HepG2 (cell line): ENCODE measurements at regions not wholly inside any gene's neighbourhood (a gene's known extent, or its start where the extent isn't known, plus 50 kb on each side); places are given as distances from the start of the nearest gene placed in this dataset.
A peak's percentile ranks its signal among the peaks of the same experiment; 100 is the strongest.

ENCODE experiments used
- ARNTL ChIP-seq: sonication (generic); formaldehyde crosslinking; IDR thresholded peaks from 2 replicates; pipeline ENCODE4 v1.4.0; 2020; ENCODE audit warnings: mild to moderate bottlenecking, missing genetic modification reagents
- FOXK1 ChIP-seq: sonication (generic); formaldehyde crosslinking; IDR thresholded peaks from 2 replicates; pipeline ENCODE4 v1.4.0; 2020; ENCODE audit warnings: low read depth, missing genetic modification reagents, borderline replicate concordance
- HMG20A ChIP-seq: IDR thresholded peaks from 2 replicates; pipeline ENCODE4 v1.6.1; 2016; ENCODE audit warnings: borderline replicate concordance
- HNRNPLL ChIP-seq: fragments of 200-400 bp; formaldehyde crosslinking; IDR thresholded peaks from 2 replicates; pipeline ENCODE4 v1.6.1; 2017; ENCODE audit warnings: mild to moderate bottlenecking, low read depth, low read length; ENCODE audit not compliant: poor library complexity, severe bottlenecking
- JUN ChIP-seq: sonication (generic); formaldehyde crosslinking; IDR thresholded peaks from 2 replicates; pipeline ENCODE4 v1.4.0; 2020; ENCODE audit warnings: mild to moderate bottlenecking, missing genetic modification reagents
- MED8 ChIP-seq: sonication (generic); formaldehyde crosslinking; IDR thresholded peaks from 2 replicates; pipeline ENCODE4 v1.8.1; 2023; ENCODE audit warnings: mild to moderate bottlenecking, missing genetic modification reagents; ENCODE audit not compliant: insufficient replicate concordance
- NAIF1 ChIP-seq: sonication (generic); formaldehyde crosslinking; IDR thresholded peaks from 2 replicates; pipeline ENCODE4 v1.5.0; 2020; ENCODE audit warnings: mild to moderate bottlenecking, missing genetic modification reagents, borderline replicate concordance
- NRL ChIP-seq: sonication (generic); formaldehyde crosslinking; IDR thresholded peaks from 2 replicates; pipeline ENCODE4 v1.5.0; 2020; ENCODE audit warnings: missing genetic modification reagents, mild to moderate bottlenecking, moderate library complexity, borderline replicate concordance
- PITX1 ChIP-seq: sonication (generic); formaldehyde crosslinking; IDR thresholded peaks from 2 replicates; pipeline ENCODE4 v1.5.1; 2020; ENCODE audit warnings: mild to moderate bottlenecking, missing genetic modification reagents
- POLR2G ChIP-seq: fragments of 200-400 bp; formaldehyde crosslinking; IDR thresholded peaks from 2 replicates; pipeline ENCODE4 v1.6.1; 2018; ENCODE audit warnings: mild to moderate bottlenecking, low read depth, low read length, moderate library complexity
- ZEB1 ChIP-seq: IDR thresholded peaks from 2 replicates; pipeline ENCODE4 v1.6.1; 2012; ENCODE audit warnings: mild to moderate bottlenecking, low read depth, inconsistent platforms; ENCODE audit not compliant: insufficient replicate concordance
- ZKSCAN5 ChIP-seq: sonication (generic); formaldehyde crosslinking; IDR thresholded peaks from 2 replicates; pipeline ENCODE4 v1.5.1; 2020; ENCODE audit warnings: mild to moderate bottlenecking, missing genetic modification reagents
- ZNF33A ChIP-seq: sonication (generic); formaldehyde crosslinking; IDR thresholded peaks from 2 replicates; pipeline ENCODE4 v1.5.1; 2020; ENCODE audit warnings: missing genetic modification reagents, mild to moderate bottlenecking, moderate library complexity, borderline replicate concordance
- ZNF451 ChIP-seq: sonication (generic); formaldehyde crosslinking; IDR thresholded peaks from 2 replicates; pipeline ENCODE4 v1.5.0; 2020; ENCODE audit warnings: mild to moderate bottlenecking, missing genetic modification reagents
- ZNF598 ChIP-seq: sonication (generic); formaldehyde crosslinking; IDR thresholded peaks from 2 replicates; pipeline ENCODE4 v1.5.1; 2020; ENCODE audit warnings: mild to moderate bottlenecking, missing genetic modification reagents, borderline replicate concordance
- ZNF883 ChIP-seq: sonication (generic); formaldehyde crosslinking; IDR thresholded peaks from 2 replicates; pipeline ENCODE4 v1.5.1; 2020; ENCODE audit warnings: mild to moderate bottlenecking, missing genetic modification reagents; ENCODE audit errors: not compliant biosample characterization
- ZSCAN29 ChIP-seq: sonication (generic); formaldehyde crosslinking; conservative IDR thresholded peaks from 2 replicates; pipeline ENCODE4 v1.4.0; 2020; ENCODE audit warnings: mild to moderate bottlenecking, missing genetic modification reagents
- TF ChIP-seq, protein P1 (sequence below): sonication (generic); formaldehyde crosslinking; IDR thresholded peaks from 2 replicates; pipeline ENCODE4 v1.4.0; 2020; ENCODE audit warnings: missing genetic modification reagents, mild to moderate bottlenecking, borderline replicate concordance
- TF ChIP-seq, protein P2 (sequence below), 2 experiments: sonication (generic) in 1 of 2; formaldehyde crosslinking in 1 of 2; IDR thresholded peaks; 2 replicates each; pipeline versions ENCODE4 v1.4.0 to v1.6.1; 2018 to 2020; ENCODE audit warnings: missing genetic modification reagents in 2 of 2, borderline replicate concordance in 1 of 2, low read depth in 1 of 2, mild to moderate bottlenecking in 1 of 2, missing biosample characterization in 1 of 2
- TF ChIP-seq, protein P3 (sequence below), 2 experiments: sonication (generic) in 1 of 2; formaldehyde crosslinking in 1 of 2; IDR thresholded peaks; 2 replicates each; pipeline versions ENCODE4 v1.5.1 to v1.6.1; 2011 to 2020; ENCODE audit warnings: borderline replicate concordance in 1 of 2, low read depth in 1 of 2, low read length in 1 of 2, mild to moderate bottlenecking in 1 of 2, missing genetic modification reagents in 1 of 2, moderate library complexity in 1 of 2
- TF ChIP-seq, protein P4 (sequence below): sonication (generic); formaldehyde crosslinking; IDR thresholded peaks from 2 replicates; pipeline ENCODE4 v1.8.0; 2022; ENCODE audit warnings: mild to moderate bottlenecking, missing genetic modification reagents, moderate library complexity

DNA sequence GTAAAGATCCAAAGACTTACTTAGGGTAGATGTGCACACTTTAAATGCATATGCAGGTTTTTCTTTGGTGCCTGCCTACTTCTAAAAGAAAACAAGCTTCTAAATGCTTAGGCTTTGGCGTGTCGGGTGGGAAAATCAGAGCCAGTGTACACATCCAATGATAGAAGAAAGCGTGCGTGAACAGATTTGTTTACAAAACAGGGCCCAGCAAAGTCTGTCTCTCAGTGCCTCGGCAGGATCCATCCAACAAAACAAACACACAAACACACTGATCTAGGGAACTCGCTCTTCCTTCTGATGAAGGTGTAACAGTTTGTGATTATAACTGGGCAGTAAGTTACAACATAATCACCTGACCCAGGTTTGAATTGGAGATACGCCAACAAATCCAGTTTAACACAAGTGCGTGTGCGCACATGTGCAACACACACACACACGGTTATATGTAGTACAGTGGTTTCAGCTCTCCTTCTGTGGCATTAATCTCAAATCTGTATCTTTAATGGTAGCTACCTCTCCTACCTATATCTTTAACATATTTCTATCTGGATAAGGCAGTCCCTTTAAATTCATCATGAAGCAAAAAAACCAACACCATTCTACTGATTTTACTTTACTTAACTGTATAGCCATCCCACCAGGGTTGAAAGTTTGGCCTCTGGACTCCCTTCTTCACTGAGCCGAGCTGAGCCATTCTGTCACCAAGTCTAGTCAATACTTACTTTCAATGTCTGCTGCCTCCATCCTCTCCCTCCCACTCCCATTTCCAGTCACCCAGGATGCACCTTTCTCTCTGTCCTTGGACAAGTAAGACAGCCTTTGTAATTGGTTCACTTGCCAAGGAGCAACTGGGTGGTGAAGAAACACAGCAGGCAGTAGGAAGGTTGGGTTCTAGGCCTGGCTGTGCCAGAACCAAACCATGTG, 184.4 kb upstream of the KLF14 start (continued):
- TF ChIP-seq ZNF883 (CRISPR knock-in tag) (no peak), ZNF598 (CRISPR knock-in tag) (no peak), POLR2G (peak; percentile 23; the same call in 1 of the 2 replicates), HNRNPLL (no peak), ARNTL (CRISPR knock-in tag) (0 out of 2 replicates have a peak, but pooled peaks have one; percentile 35), ZNF33A (CRISPR knock-in tag) (no peak), MED8 (no peak), NAIF1 (CRISPR knock-in tag) (no peak), JUN (CRISPR knock-in tag) (no peak), HMG20A (CRISPR knock-in tag) (peak; percentile 28; the same call in 1 of the 2 replicates), ZNF451 (CRISPR knock-in tag) (no peak), ZSCAN29 (CRISPR knock-in tag) (0 out of 2 replicates have a peak, but pooled peaks have one; percentile 32), NRL (no peak), PITX1 (CRISPR knock-in tag) (0 out of 2 replicates have a peak, but pooled peaks have one; percentile 31), ZKSCAN5 (CRISPR knock-in tag) (no peak), FOXK1 (CRISPR knock-in tag) (peak; percentile 24; the same call in 1 of the 2 replicates), ZEB1 (no peak)
- TF ChIP-seq, protein P1, sequence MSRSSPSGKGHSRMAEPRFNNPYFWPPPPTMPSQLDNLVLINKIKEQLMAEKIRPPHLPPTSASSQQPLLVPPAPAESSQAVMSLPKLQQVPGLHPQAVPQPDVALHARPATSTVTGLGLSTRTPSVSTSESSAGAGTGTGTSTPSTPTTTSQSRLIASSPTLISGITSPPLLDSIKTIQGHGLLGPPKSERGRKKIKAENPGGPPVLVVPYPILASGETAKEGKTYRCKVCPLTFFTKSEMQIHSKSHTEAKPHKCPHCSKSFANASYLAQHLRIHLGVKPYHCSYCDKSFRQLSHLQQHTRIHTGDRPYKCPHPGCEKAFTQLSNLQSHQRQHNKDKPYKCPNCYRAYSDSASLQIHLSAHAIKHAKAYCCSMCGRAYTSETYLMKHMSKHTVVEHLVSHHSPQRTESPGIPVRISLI (CRISPR knock-in tag): no peak
- TF ChIP-seq, protein P2, sequence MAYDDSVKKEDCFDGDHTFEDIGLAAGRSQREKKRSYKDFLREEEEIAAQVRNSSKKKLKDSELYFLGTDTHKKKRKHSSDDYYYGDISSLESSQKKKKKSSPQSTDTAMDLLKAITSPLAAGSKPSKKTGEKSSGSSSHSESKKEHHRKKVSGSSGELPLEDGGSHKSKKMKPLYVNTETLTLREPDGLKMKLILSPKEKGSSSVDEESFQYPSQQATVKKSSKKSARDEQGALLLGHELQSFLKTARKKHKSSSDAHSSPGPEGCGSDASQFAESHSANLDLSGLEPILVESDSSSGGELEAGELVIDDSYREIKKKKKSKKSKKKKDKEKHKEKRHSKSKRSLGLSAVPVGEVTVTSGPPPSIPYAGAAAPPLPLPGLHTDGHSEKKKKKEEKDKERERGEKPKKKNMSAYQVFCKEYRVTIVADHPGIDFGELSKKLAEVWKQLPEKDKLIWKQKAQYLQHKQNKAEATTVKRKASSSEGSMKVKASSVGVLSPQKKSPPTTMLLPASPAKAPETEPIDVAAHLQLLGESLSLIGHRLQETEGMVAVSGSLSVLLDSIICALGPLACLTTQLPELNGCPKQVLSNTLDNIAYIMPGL (CRISPR knock-in tag; IDR thresholded peaks at IDR 0.05; ENCODE audit: borderline replicate concordance in 1 of 2, low read depth in 1 of 2): no peak
- TF ChIP-seq, protein P3, sequence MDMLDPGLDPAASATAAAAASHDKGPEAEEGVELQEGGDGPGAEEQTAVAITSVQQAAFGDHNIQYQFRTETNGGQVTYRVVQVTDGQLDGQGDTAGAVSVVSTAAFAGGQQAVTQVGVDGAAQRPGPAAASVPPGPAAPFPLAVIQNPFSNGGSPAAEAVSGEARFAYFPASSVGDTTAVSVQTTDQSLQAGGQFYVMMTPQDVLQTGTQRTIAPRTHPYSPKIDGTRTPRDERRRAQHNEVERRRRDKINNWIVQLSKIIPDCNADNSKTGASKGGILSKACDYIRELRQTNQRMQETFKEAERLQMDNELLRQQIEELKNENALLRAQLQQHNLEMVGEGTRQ (IDR thresholded peaks at IDR 0.05; ENCODE audit: low read depth, low read length): no peak
- TF ChIP-seq, protein P3 (CRISPR knock-in tag; IDR thresholded peaks at IDR 0.05; ENCODE audit: borderline replicate concordance): no peak
- TF ChIP-seq, protein P4, sequence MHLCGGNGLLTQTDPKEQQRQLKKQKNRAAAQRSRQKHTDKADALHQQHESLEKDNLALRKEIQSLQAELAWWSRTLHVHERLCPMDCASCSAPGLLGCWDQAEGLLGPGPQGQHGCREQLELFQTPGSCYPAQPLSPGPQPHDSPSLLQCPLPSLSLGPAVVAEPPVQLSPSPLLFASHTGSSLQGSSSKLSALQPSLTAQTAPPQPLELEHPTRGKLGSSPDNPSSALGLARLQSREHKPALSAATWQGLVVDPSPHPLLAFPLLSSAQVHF (CRISPR knock-in tag): 0 out of 2 replicates have a peak, but pooled peaks have one; percentile 40
